ENCODE measurements at regions not wholly inside any gene's neighbourhood (a gene's known extent, or its start where the extent isn't known, plus 50 kb on each side); places are given as distances from the start of the nearest gene placed in this dataset.
"Not testable (repeated sequence)": the region's sequence is repeated elsewhere in the genome, so short reads cannot be mapped to it uniquely, and the experiment has no call there.

DNA sequence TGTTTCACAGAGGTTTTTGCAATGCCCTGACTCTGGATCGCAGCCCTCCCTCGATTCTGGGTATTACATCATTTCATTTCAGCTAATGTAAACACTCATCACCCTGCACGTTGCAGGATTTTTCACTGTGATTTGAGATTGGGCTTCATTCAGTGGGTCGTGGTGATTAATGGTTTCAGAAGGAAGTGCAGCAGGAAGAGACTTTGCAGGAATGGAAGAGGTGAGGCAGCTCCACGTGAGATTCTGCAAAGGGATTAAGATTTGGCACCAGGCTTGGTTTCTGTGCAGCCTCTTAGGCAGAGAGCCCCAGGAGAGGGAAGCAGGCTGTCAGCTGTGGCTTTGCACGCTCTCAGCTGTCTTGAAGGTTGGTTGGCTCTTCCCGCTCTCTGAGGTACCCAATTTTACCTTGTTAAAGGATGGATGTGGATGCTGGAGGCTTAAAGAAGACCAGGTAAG lies 95.2 kb downstream of the PLCE1 start:
- no peak for DNase-seq

DNA sequence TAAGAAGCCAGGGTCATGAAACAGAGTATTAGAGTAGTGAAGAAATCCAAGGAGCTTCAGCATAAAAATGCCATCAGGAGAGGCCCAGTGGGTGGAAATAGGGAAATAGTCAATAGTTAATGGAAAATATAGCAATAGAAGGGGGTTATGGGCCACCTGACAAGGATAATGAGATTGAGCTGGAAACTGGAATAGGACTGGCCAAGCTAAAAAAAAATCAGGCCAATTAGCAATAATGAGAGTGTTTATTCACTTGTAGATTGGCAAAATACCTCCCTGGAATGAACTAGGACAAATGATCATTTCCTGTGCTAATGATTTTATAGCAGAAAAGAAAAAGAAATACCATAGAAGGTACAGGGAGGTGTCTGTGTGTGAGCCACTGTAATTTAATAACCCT lies 97.9 kb downstream of the PLCE1 start:
- DNase-seq: no peak

DNA sequence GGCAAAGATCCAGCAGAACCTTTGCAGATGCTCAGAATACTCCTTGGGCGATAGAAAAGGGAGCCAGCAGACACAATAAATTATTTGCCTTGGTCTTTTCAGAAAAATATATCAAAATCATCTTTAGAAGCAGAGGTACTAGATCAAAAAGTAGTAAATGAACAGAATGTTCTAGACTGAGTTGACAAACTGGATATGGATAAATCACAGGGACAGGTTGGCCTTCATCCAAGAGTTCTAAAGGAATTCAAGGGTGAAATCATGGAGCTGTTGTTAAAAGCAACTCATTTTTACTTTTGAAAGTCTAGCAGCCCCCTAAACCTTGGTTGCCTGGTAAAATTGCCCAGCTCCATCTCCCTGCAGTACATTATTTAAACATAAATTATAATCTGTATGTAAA lies 99.1 kb downstream of the PLCE1 start:
- no peak for DNase-seq

DNA sequence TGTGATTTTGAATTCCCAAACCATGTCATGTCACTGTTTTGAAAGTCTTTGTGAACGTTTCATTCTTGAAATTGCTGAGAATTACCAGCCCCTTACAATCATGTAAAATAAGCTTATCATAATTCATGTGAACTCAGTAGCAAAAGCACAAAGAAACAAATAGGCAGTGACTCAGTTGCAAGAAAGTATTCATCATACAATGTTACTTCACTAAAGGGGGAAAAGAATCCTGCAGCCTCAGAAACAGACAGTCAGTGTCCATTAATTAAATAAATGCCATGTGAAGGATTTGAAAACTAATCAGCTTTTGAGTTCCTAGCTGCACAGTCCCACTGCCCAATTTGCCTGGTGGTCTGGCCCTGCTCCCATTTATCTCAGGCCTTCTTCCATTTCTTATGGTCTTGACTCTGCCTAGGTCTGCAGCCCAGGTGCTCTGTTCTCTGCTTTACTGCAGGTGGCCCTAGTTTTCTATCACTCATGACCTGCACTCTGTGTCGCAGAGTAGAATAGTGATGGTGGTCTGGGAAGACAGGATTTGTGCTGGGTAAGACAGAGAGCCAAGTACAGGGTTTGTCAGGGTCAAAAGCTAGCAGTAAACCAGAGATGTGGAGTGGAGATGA lies 99.7 kb downstream of the PLCE1 start:
- DNase-seq: no peak

DNA sequence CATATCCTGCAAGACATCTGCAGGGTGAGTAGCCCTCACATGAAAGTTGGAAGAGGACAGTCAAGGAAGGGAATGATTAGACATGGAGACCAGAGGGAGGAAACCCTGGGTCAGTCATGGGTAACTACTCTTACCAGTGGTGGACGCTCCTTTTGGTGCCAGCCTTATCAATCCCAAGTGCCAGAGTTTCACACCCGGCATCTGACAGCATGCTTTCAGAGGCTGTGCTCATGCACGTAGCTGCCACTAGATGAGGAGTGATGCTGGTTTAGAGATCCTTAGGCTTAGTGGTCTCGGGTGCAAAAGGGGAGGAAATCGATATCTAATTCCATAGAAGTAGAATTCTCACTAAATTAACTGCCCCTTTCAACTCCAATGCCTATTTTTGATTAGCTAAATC lies 100.8 kb downstream of the PLCE1 start:
- DNase-seq: no peak

DNA sequence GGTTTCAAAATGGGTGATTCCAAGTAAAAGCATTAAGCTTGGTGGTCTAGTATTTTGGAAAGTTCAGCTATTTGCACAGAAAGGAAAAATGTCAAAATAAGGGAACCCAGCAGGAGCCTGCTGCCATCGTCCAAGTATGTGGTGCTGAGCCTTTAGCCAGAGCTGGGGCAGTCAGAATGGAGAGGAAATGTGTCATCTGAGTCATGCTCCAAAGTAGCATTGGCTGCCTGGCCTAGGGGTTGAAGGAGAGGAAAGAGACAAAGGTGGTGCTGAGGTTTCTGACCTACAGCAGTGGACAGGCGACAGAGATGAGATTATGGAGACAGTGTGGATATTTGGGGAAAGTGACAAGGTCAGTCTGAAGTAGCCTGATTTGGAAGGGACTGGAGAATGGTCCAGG lies 103.9 kb downstream of the PLCE1 start:
- DNase-seq: no peak

DNA sequence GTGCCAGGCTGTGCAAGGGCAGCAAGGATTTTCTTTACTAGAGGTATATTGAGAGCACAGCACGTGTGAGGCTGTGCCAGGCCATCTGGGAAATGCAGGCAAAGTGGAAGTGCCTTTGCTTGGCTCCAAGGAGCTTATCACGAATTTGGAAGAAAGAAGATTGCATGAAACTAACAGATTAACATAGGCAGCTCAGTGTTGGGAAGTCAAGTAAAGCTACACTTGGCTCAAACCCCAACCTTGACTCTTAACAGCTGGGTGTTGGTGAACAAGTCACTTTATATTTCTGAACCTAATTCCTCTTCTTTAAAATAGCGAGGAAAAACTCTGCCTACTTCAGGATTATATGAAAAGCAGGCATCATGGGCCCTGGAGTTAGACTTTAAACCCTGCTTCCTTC lies 105.2 kb downstream of the PLCE1 start:
- no peak for DNase-seq

DNA sequence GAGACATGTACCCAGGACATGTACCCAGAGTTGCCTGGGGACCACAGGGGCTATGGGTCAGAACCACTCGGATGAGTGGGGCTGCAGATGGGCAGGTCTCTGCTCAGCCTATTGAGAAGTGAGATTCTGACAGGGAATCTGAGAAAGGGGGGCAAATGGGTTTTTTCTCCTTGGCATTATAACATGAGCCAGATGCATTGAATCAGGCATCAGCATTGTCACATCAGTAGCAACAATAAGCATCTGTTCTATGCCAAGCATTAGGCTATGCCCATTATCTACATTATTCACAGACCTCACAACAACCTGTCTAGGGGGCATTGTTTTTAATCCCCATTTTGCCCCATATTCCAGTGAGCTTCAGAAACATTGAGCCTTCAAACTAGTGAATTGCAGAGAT lies 108.2 kb downstream of the PLCE1 start:
- DNase-seq: no peak

DNA sequence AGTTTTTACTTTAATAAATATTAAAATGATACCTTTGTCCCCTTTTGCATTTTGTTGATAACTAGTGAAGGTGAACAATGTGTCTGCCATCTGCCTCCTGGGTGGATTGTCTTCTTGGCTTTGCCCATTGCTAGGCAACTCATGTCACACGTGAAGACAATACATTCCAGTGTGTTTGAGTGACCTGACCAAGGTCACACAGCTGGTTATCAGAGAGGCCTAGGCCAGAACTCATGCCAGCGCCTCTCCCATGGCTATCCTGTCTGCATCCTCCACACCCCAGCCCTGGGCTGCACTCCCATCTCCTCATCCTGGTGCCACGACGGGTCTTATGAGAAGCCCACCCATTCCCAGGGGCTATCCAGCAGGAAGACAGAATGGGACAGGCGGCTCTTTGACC lies 108.7 kb downstream of the PLCE1 start:
- no peak for DNase-seq

DNA sequence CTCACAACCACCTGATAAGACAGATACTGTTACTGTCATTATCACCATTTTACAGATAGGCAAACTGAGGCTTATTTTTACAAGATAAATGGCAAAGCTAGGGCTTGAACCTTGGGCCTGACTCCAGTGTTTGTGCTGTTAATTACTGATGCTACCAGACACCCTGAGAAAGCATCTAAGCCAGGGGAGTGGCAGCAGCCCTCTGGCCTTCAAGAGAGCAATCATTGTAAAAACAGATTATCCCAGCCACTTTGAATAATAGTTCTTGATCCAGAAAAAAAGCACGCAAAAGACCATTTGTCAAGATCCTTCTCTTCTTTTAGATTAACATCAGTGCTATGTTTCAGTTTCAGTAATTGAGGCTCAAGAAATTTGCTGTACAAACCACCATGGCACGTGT lies 109.5 kb downstream of the PLCE1 start:
- DNase-seq: no peak

DNA sequence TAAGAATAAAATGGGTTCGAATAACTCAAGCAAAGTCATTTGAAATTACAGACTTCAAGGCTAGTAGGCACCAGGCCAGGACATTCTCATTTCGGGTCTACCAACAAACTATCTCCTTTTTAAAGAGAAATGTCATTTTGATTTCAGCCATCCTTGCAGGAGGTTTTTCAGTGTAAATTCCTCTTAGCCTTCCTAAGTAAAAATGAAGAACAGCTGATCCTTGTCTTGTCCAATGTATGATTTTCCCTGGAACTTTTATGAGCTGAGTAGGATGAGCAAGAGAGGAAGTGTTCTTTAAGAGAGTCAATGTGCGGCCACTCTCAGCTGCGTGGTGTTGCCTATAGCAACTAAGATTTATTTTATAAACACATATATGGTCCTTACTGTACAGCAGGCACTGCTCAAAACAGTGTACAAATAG lies 110.1 kb downstream of the PLCE1 start:
- DNase-seq: peak; percentile 17

DNA sequence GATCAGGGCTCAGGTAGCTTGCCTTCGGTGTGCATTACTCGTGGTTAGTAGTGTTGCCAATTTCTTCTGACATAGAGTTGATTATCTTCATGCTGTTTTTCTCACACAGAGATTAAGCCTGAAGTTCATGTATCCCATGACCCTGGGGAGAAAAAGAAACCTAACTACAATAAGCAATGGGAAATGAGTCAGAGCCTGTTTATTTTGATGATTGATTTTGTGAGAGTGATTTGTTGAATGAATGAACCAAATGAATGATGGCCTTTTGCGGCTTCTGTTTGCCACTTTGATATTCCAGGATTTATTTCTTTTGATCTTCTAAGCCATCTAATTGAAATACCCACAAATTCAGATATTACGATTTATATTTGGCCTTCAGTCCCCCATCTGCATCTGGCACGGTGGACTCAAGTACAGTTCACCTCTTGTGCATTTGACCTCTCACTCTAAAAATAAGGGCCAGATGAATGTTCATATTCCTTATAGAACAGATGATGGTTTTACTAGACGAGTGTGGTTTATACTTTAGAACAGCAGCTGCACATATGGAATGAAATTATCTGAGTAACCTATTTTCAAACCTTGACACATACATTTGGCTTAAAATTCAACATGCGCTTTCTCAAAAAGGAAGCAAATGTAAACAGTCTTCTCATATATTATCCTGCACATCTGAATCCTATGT lies 110.7 kb downstream of the PLCE1 start:
- DNase-seq: no peak

DNA sequence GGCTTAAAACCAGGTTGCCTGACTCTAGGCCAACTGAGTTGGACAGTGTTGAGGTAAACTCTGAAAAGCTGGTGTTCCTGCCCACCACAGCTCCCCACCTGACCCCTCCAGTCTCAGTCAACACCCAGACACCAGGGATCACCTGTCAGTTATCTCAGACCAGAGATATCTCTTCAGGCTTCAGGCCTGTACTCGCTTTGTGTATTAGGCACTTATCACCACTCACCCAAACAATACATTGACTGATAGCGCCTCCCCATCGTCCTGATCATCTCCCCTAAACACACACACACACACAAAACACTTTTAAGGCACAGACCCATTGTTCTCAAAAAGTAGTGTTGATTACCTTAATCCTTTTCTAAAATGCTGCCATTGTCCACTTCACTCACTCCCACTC lies 111.5 kb downstream of the PLCE1 start:
- DNase-seq: no peak

DNA sequence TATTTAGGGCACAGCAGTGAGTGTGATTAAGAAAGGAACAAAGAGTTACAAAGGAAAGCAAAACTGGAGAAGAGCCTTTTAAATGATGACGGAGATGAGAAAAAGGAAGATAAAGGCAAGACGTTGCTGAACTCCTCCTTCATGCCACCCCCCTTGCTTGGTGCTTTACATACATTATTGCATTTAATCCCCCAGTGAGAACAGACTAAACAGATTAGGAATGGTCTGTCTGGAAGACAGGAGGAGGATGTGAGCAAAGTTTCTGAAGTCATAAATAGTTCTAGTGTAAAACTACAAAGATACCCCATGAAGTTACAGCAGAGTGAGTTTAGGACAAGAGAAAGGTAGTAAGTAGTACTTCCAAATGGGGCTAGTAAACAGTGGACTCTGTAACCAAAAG lies 113.5 kb downstream of the PLCE1 start:
- DNase-seq: no peak

DNA sequence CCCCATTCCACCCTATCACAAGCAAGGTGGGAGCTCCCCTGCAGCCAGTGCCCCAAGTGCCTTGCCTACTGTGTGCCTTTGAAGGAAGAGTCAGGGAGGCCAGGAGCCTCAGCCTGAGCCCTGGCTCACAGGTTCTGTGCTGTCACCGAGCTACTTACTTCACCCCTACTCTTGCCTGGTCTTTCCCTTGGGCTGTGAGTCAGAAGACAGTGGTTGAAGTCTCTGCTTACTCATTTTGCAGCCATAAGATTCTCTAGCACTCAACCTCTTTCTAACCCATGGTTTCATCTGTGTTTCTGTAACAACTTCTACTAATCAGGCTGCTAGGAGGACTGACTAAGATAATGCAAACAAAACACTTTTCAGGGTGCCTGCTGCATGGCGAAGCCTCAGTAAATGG lies 114.5 kb downstream of the PLCE1 start:
- no peak for DNase-seq

DNA sequence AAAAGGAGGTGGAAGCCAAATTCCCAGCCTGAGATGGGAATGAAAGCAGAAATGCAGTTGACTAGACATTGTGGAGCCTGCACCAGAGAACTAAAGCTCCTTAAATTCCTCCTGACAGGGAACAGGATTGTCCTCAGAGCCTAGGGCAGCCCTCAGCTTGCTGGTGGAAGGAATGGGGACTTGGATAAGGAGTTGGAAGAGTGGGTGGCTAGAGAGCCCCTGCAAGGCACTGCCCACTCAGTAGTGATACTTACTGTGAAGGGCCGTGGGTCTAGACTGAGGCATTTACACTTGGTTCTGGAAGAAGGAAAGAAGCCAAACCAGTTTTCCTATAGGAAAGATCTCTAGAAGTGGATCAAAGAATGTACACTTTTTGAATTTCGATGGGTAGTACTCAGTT lies 117.6 kb downstream of the PLCE1 start:
- no peak for DNase-seq

DNA sequence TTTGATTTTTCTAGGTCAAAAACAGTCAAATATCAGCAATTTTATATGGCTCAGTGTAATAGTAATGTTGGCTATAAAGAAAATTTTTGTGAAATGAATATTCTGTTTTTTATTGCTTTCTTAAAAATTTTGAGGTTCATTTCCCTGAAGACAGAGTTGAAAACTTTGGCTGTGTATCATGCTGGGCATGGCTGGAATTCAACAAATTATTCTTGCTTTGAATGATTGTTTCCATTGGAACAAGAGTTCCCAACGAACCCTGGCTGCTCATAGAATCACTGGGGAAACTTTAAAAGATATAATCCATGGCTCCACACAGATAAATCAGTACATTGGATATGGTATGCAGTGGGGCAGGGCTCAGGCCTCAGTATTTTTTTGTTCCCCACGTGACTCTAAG lies 118.6 kb downstream of the PLCE1 start:
- no peak for DNase-seq

DNA sequence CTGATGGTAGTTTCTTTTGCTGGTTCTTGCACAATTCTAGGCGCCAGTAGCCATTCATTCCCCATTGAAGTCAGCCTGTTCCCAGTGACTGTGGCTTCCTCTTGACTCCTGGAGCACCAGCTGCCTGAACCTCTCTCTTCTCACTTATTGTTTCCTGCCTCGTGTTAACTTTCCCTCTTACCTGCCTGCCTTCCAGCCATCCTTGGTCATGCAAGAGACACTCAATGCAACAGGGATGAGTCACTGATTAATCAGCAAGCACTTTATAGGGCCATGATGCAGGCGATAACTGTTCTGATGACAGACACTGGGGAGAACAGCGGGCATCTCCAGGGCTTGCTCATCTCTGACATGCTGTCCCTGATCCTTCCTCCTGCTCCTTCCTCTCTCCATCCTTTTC lies 122.0 kb downstream of the PLCE1 start:
- no peak for DNase-seq

DNA sequence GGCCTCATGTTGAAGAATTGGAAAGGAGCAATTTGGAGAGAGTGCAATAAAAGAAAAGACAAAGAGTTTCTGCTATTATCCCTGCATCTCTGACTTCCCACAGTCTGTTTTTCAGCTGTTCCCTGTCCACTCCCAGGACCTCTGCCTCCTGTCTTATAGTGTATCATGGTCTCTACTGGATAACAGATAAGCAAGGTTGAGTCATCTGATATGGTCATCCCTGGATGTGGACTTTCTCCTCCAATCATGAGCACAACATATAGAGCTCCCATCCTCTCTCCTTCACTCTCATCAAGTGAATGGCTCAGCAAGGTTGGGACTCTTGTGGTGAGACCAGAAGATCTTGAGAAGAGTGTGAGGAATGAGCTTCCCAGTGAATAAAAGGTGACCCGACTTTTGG lies 123.1 kb downstream of the PLCE1 start:
- no peak for DNase-seq

DNA sequence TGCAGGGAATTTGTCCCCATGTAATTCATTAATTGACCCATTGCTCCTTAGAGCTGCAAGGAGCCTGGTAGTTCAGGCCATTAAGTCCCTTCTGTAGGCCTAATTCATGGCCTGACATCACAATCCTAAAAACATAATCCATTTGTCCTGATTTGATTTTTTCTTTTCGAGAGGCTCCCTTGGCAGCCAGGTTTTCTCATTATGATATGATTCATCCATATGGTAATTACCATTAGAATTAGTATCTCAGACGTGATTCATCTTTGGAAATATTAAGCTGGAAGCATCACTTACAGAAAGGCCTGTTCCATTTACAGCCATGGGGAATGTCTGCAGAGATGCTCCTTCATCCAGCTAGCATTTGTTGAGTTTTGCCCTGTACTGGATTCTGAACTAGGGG lies 128.5 kb downstream of the PLCE1 start:
- no peak for DNase-seq

DNA sequence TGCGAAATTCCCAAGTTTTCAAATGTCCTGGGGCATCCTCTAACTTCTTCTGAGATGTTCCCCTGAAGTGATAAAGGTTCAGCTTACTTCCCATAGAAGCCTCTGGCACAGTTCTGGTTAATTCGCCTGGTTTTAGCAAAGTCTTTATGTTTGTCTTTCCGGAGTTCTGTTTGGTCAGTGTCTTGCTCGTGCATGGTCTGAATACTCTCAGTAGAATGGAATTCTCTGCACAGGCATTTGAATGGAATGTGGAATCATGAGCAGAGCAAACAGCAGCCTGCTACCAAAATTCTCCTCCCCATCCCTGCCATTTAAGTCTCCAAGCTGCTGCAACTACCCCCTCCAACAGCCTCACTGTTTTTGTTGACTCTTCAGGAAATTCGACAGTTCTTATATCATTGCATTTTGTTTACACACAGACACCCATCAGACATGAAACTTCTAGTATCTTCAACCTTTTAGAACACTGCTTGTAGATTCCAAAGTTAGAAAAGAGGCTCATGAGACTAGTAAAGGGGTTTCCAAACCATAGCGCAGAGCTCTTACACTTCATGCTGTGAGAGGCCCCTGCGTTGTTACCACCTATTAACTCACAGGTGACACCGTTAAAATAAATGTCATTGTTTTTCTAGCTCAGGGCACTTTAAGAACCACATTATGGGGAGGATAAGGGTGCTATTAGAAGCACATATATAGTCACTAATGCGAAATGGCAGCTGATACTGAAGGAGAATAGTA lies 129.7 kb downstream of the PLCE1 start:
- peak; percentile 7 for DNase-seq

DNA sequence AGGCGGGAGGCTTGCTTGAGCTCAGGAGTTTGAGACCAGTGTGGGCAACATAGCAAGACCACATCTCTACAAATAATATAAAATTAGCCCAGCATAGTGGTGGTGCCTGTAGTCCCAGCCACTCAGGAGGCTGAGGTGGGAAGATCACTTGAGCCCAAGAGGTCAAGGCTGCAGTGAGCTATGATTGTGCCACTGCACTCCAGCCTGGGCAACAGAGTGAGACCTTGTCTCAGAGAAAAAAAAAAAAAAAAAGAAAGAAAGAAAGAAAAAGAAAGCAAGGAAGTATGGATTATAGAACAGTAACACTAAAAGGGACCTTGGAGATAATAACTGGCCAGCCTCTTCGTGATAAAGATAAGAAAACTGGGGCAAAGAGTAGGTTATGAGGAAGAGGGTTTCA lies 130.4 kb downstream of the PLCE1 start:
- not testable (repeated sequence) for DNase-seq

DNA sequence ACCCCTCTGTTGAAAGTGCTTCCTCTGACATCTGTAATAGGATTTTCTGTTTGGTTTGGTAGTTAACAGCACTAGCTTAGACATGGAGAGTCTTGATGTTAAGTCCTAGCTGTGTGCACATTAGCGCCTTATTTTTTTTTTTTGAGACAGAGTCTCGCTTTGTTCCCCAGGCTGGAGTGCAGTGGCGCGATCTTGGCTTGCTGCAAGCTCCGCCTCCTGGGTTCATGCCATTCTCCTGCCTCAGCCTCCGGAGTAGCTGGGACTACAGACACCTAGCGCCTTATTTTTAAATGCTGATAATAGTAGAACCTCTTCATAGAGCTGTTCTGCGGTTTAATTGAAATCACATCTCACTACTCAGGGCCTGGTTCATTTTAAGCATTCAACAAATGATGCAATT lies 131.5 kb downstream of the PLCE1 start:
- DNase-seq: not testable (repeated sequence)

DNA sequence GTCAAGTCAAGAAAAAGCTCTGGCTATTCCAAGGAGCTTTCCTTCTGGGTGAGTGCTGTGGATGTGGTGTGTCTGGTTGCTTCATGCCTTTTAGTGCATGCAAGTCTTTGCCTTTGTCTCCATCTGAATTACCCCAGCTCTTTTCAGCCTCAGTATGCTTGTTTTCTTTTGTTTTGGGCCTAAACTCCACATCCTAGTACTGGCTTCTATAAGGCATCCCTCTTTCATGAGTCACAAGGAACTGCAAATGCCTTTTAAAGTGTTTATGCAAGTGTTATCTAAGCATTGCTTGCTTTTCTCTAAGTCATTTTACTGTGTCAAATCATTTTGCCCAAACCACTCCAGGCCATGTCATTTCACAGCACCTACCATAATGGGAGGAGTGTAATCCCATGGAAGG lies 132.1 kb downstream of the PLCE1 start:
- no peak for DNase-seq
